Activated CD4-positive, alpha-beta T cell treated with anti-CD3 and anti-CD28 coated beads, Interleukin-2, amount 50 U/mL, for 4 hours (primary cell): ENCODE measurements at regions not wholly inside any gene's neighbourhood (a gene's known extent, or its start where the extent isn't known, plus 50 kb on each side); places are given as distances from the start of the nearest gene placed in this dataset.
"Not testable (repeated sequence)": the region's sequence is repeated elsewhere in the genome, so short reads cannot be mapped to it uniquely, and the experiment has no call there.

Source experiments
- DNase-seq, 2 experiments: peaks; one replicate each; pipeline ENCODE4 v3.0.0-alpha.2; 2020

- not testable (repeated sequence) for DNase-seq
Measured at GRCh38 chr3:72030296-72030695, 245.3 kb upstream of the PROK2 start.

- not testable (repeated sequence) for DNase-seq
Measured at GRCh38 chr3:72028726-72029125, 243.8 kb upstream of the PROK2 start.

GRCh38 chr3:72028307-72028706, 243.4 kb upstream of the PROK2 start:
- DNase-seq, result not testable (repeated sequence)

GRCh38 chr3:72027728-72028127, 242.8 kb upstream of the PROK2 start:
- DNase-seq, result not testable (repeated sequence)

- no peak for DNase-seq
Measured at GRCh38 chr3:72022027-72022426, 237.1 kb upstream of the PROK2 start.

GRCh38 chr3:72021531-72021930, 236.6 kb upstream of the PROK2 start:
- no peak for DNase-seq

- no peak for DNase-seq
Measured at GRCh38 chr3:72018343-72018984, 233.5 kb upstream of the PROK2 start.

GRCh38 chr3:72017935-72018334, 233.0 kb upstream of the PROK2 start:
- no peak for DNase-seq

GRCh38 chr3:72017311-72017710, 232.4 kb upstream of the PROK2 start:
- no peak for DNase-seq

- no peak for DNase-seq
Measured at GRCh38 chr3:72015463-72015862, 230.5 kb upstream of the PROK2 start.

- no peak for DNase-seq
Measured at GRCh38 chr3:72013084-72013483, 228.1 kb upstream of the PROK2 start.

GRCh38 chr3:72012363-72012762, 227.4 kb upstream of the PROK2 start:
- no peak for DNase-seq

- DNase-seq, result no peak
Measured at GRCh38 chr3:72011485-72011884, 226.5 kb upstream of the PROK2 start.

- DNase-seq, result no peak
Measured at GRCh38 chr3:72009851-72010443, 225.0 kb upstream of the PROK2 start.

- DNase-seq, result no peak
Measured at GRCh38 chr3:72008226-72008996, 223.5 kb upstream of the PROK2 start.

- no peak for DNase-seq
Measured at GRCh38 chr3:72006631-72007556, 221.9 kb upstream of the PROK2 start.

- no peak for DNase-seq
Measured at GRCh38 chr3:72004749-72005292, 219.9 kb upstream of the PROK2 start.

GRCh38 chr3:72003936-72004335, 219.0 kb upstream of the PROK2 start:
- no peak for DNase-seq

- no peak for DNase-seq
Measured at GRCh38 chr3:72001758-72002157, 216.8 kb upstream of the PROK2 start.

- no peak for DNase-seq
Measured at GRCh38 chr3:71998995-71999673, 214.2 kb upstream of the PROK2 start.

- no peak for DNase-seq
Measured at GRCh38 chr3:71997066-71997653, 212.2 kb upstream of the PROK2 start.

- no peak for DNase-seq
Measured at GRCh38 chr3:71994906-71995305, 210.0 kb upstream of the PROK2 start.
